ENCODE measurements at regions not wholly inside any gene's neighbourhood (a gene's known extent, or its start where the extent isn't known, plus 50 kb on each side); places are given as distances from the start of the nearest gene placed in this dataset.

GRCh38 chr22:48236261-48236660 is 1473.8 kb downstream of the TBC1D22A start:
- TF ChIP-seq REST (IDR thresholded peaks at IDR 0.05; ENCODE audit: insufficient read depth in 1 of 2, low read depth in 2 of 2, low read length in 1 of 2) = no peak
- no peak for TF ChIP-seq CTCF (IDR thresholded peaks at IDR 0.05)
- TF ChIP-seq POLR2AphosphoS5 (IDR thresholded peaks at IDR 0.05; ENCODE audit: low read depth, low read length) = no peak

Data from Panc1 (cell line).